RWPE1 (cell line): ENCODE measurements at regions not wholly inside any gene's neighbourhood (a gene's known extent, or its start where the extent isn't known, plus 50 kb on each side); places are given as distances from the start of the nearest gene placed in this dataset.

Experiments
- CTCF ChIA-PET: fragments of 350-600 bp; sonication (Branson Sonifier 250); formaldehyde crosslinking; extraction: SDS; loops from one replicate; lab custom pipeline; 2021; lab: Yijun Ruan, JAX
- POLR2A ChIA-PET: fragments of 400-600 bp; formaldehyde crosslinking; extraction: SDS; loops from one replicate; lab custom pipeline; 2020; ENCODE audit warnings: antibody characterized with exemption; ENCODE audit not compliant: low non-redundant PET; lab: Yijun Ruan, JAX
- DNase-seq: peaks from one replicate; pipeline ENCODE4 v3.0.0; 2012; ENCODE audit warnings: low spot score
- H3K27ac ChIP-seq: fragments of 450-650 bp; 2 replicates; pipeline ENCODE4 v1.5.1; 2017
- TF ChIP-seq, protein P1 (sequence below): fragments of 450-650 bp; conservative IDR thresholded peaks from 2 replicates; pipeline ENCODE4 v1.5.1; 2017; ENCODE audit warnings: low read depth, mild to moderate bottlenecking

GRCh38 chr9:135286961-135287360 lies 192.6 kb upstream of the PPP1R26 start:
- ChIA-PET CTCF (no interaction called here), POLR2A (no interaction called here)
- TF ChIP-seq, protein P1, sequence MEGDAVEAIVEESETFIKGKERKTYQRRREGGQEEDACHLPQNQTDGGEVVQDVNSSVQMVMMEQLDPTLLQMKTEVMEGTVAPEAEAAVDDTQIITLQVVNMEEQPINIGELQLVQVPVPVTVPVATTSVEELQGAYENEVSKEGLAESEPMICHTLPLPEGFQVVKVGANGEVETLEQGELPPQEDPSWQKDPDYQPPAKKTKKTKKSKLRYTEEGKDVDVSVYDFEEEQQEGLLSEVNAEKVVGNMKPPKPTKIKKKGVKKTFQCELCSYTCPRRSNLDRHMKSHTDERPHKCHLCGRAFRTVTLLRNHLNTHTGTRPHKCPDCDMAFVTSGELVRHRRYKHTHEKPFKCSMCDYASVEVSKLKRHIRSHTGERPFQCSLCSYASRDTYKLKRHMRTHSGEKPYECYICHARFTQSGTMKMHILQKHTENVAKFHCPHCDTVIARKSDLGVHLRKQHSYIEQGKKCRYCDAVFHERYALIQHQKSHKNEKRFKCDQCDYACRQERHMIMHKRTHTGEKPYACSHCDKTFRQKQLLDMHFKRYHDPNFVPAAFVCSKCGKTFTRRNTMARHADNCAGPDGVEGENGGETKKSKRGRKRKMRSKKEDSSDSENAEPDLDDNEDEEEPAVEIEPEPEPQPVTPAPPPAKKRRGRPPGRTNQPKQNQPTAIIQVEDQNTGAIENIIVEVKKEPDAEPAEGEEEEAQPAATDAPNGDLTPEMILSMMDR, result no peak
- no peak overlapping the region for H3K27ac ChIP-seq
- no peak for DNase-seq

- DNase-seq, result no peak
- no peak overlapping the region for H3K27ac ChIP-seq
- TF ChIP-seq, protein P1, result no peak
- ChIA-PET POLR2A (no interaction called here), CTCF (no interaction called here)
Measured at GRCh38 chr9:135287627-135288026, 192.0 kb upstream of the PPP1R26 start.

GRCh38 chr9:135288054-135288453 lies 191.5 kb upstream of the PPP1R26 start:
- no peak for DNase-seq
- no peak overlapping the region for H3K27ac ChIP-seq
- CTCF ChIA-PET, result no interaction called here
- TF ChIP-seq, protein P1, result no peak
- POLR2A ChIA-PET, result no interaction called here

- no peak overlapping the region for H3K27ac ChIP-seq
- CTCF ChIA-PET, result no interaction called here
- POLR2A ChIA-PET, result no interaction called here
- DNase-seq, result no peak
- TF ChIP-seq, protein P1, result no peak
Measured at GRCh38 chr9:135289081-135289491, 190.5 kb upstream of the PPP1R26 start.

DNA sequence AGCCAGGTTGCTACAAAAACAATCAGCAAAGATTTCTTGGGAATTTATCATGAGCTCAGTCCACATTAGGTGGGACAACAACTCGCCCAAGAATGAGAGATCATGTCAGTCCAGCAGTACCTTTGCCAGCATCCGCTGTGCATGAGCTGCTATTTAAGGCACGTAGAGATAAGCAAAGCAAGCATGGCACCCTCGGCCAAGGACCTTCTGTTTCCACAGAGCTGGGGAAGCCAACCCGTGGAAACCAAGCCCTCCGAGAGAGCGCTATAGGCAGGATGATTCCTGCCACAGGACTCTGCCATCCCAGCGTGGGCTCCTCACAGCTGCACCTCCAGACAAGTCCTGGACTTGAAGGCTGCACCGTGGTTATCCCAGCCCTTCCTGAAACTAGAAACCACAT lies 189.5 kb upstream of the PPP1R26 start:
- CTCF ChIA-PET, result no interaction called here
- no peak overlapping the region for H3K27ac ChIP-seq
- TF ChIP-seq, protein P1, result no peak
- POLR2A ChIA-PET, result no interaction called here
- DNase-seq, result no peak

- CTCF ChIA-PET, result interaction anchor here (0.7 to 0.8 kb wide), 2 partner anchors 9 to 243 kb away, joined by 3 read pairs; no protein-coding TSS in a partner anchor
- POLR2A ChIA-PET, result no interaction called here
- TF ChIP-seq, protein P1, result no peak
- no peak overlapping the region for H3K27ac ChIP-seq
- no peak for DNase-seq
Measured at GRCh38 chr9:135290566-135290965, 189.0 kb upstream of the PPP1R26 start.

DNA sequence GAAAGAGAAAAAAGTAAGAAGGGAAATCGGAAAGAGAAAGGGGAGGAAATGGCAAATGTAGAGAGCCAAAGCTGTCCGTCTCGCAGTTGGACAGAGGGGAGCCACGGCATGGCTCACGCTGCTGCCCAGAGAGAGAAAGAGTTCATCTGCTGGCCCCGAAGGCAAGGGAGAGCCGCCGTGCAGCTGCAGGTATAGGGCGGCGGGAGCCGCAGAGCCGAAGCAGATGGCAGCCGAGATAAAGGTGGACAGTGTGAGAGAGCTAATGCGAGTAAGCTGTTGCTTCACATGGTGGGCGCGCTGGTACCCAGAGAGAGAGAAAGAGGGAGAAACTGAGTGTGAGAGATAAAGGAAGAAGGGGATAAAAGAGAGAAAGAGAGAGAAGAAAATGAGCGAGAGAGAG lies 188.4 kb upstream of the PPP1R26 start:
- TF ChIP-seq, protein P1, result no peak
- CTCF ChIA-PET, result interaction anchor here (0.7 to 0.8 kb wide), 2 partner anchors 10 to 242 kb away, joined by 3 read pairs; no protein-coding TSS in a partner anchor
- H3K27ac ChIP-seq, result no peak overlapping the region
- no peak for DNase-seq
- POLR2A ChIA-PET, result no interaction called here
